Hepatocyte (in vitro differentiated cells): ENCODE measurements at regions not wholly inside any gene's neighbourhood (a gene's known extent, or its start where the extent isn't known, plus 50 kb on each side); places are given as distances from the start of the nearest gene placed in this dataset.
A peak's percentile ranks its signal among the peaks of the same experiment; 100 is the strongest.

Experiments
- DNase-seq: peaks from one replicate; pipeline ENCODE4 v3.0.0-alpha.2; 2016; ENCODE audit warnings: low spot score
- H2AFZ ChIP-seq: fragments of 200-600 bp; sonication (generic); 2 replicates; pipeline ENCODE4 v1.6.0; 2016; ENCODE audit warnings: antibody characterized with exemption, mild to moderate bottlenecking
- H3K27ac ChIP-seq: fragments of 200-600 bp; sonication (generic); 2 replicates; pipeline ENCODE4 v1.5.1; 2016; ENCODE audit warnings: mild to moderate bottlenecking
- H3K27me3 ChIP-seq: fragments of 200-600 bp; sonication (generic); 2 replicates; pipeline ENCODE4 v1.6.1; 2016
- H3K36me3 ChIP-seq: fragments of 200-600 bp; sonication (generic); replicated peaks from 2 replicates; pipeline ENCODE4 v1.5.1; 2016; ENCODE audit warnings: low read depth; ENCODE audit not compliant: insufficient read depth
- H3K4me1 ChIP-seq: fragments of 200-600 bp; sonication (generic); 2 replicates; pipeline ENCODE4 v1.5.1; 2016; ENCODE audit warnings: mild to moderate bottlenecking, moderate library complexity; ENCODE audit not compliant: insufficient read depth
- H3K4me2 ChIP-seq: fragments of 200-600 bp; sonication (generic); 2 replicates; pipeline ENCODE4 v1.6.0; 2016
- H3K4me3 ChIP-seq: fragments of 200-600 bp; sonication (generic); 2 replicates; pipeline ENCODE4 v1.5.1; 2016; ENCODE audit warnings: mild to moderate bottlenecking
- H3K79me2 ChIP-seq: fragments of 200-600 bp; sonication (generic); 2 replicates; pipeline ENCODE4 v1.6.0; 2017; ENCODE audit warnings: mild to moderate bottlenecking
- H3K9me2 ChIP-seq: fragments of 200-600 bp; sonication (generic); replicated peaks from 2 replicates; pipeline ENCODE4 v1.6.0; 2017; ENCODE audit warnings: mild to moderate bottlenecking; ENCODE audit not compliant: insufficient read depth
- H3K9me3 ChIP-seq: fragments of 200-600 bp; sonication (generic); 2 replicates; pipeline ENCODE4 v1.5.1; 2016; ENCODE audit warnings: low read depth, mild to moderate bottlenecking
- H4K20me1 ChIP-seq: fragments of 200-600 bp; sonication (generic); 2 replicates; pipeline ENCODE4 v1.6.0; 2016; ENCODE audit warnings: mild to moderate bottlenecking; ENCODE audit not compliant: insufficient read depth, poor library complexity, severe bottlenecking
- EZH2 ChIP-seq: fragments of 200-600 bp; sonication (generic); IDR thresholded peaks from 2 replicates; pipeline ENCODE4 v1.6.1; 2016; ENCODE audit warnings: antibody characterized with exemption, mild to moderate bottlenecking, borderline replicate concordance
- EZH2phosphoT487 ChIP-seq: fragments of 200-600 bp; sonication (generic); IDR thresholded peaks from one replicate; pipeline ENCODE4 v1.6.1; 2018; ENCODE audit warnings: antibody characterized with exemption, mild to moderate bottlenecking, low read depth, moderate library complexity; ENCODE audit not compliant: unreplicated experiment, severe bottlenecking
- WGBS: methylation state at CpG from one replicate; pipeline ENCODE4 v1.1.6; 2016; ENCODE audit warnings: low lambda C conversion rate; ENCODE audit errors: missing lambda C conversion rate; 5-methylcytosine and 5-hydroxymethylcytosine counted together
- TF ChIP-seq, protein P1 (sequence below): fragments of 200-600 bp; sonication (generic); IDR thresholded peaks from 2 replicates; pipeline ENCODE4 v1.5.1; 2016; ENCODE audit warnings: antibody characterized with exemption, mild to moderate bottlenecking; ENCODE audit not compliant: poor library complexity

DNA sequence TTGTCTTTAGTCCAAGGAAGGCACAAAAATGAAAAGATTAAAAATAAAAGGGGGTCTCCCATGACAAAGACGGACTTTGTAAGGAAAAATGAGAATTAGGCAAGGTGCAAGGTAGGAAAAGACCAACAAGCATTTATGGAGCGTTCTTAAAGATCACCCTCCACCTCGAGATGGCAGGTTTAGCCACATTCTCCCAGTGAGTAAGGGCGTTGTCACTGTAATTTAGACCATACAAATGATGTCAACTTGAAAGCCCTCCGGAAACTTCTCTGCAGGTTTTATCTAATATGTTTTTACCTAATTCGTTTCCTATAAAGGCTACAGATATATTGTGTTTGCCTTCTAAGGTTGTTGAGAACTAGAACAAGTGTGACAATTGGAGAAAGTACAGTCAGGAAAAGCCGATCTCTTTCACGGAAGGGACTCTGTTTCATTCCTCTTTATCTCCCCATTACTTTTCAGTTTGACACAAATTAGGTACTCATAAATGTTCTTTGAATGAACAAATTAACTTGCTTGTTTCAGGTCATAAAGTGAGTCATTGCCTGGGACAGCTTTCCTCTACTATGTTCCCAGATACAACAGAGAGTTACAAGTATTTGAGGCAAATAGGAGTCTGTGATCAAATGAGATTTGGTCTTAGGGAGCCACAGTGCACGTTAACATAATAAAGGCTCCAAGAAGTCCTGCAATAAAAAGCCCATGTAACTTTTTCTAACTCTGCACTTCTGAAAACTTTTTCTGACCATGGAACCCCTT is 102.6 kb upstream of the HABP2 start:
- H3K79me2 ChIP-seq, result no peaks in the 10 kb centered on the region
- no peak overlapping the region for H2AFZ ChIP-seq
- peak overlapping the region; percentile 44 for H3K4me2 ChIP-seq
- WGBS, result 54% methylated on average over 9 of the region's 9 CpGs
- TF ChIP-seq, protein P1, sequence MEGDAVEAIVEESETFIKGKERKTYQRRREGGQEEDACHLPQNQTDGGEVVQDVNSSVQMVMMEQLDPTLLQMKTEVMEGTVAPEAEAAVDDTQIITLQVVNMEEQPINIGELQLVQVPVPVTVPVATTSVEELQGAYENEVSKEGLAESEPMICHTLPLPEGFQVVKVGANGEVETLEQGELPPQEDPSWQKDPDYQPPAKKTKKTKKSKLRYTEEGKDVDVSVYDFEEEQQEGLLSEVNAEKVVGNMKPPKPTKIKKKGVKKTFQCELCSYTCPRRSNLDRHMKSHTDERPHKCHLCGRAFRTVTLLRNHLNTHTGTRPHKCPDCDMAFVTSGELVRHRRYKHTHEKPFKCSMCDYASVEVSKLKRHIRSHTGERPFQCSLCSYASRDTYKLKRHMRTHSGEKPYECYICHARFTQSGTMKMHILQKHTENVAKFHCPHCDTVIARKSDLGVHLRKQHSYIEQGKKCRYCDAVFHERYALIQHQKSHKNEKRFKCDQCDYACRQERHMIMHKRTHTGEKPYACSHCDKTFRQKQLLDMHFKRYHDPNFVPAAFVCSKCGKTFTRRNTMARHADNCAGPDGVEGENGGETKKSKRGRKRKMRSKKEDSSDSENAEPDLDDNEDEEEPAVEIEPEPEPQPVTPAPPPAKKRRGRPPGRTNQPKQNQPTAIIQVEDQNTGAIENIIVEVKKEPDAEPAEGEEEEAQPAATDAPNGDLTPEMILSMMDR, result no peak
- TF ChIP-seq EZH2phosphoT487 (no peak), EZH2 (no peak)
- peak; percentile 23 for DNase-seq
- no peaks in the 10 kb centered on the region for H4K20me1 ChIP-seq
- H3K9me2 ChIP-seq, result no peaks in the 10 kb centered on the region
- peak overlapping the region; percentile 57 for H3K27ac ChIP-seq
- no peaks in the 10 kb centered on the region for H3K36me3 ChIP-seq
- H3K27me3 ChIP-seq, result no peaks in the 10 kb centered on the region
- peaks cover 26% of the 10 kb centered on the region for H3K4me1 ChIP-seq
- H3K9me3 ChIP-seq, result no peaks in the 10 kb centered on the region
- no peak overlapping the region for H3K4me3 ChIP-seq

DNA sequence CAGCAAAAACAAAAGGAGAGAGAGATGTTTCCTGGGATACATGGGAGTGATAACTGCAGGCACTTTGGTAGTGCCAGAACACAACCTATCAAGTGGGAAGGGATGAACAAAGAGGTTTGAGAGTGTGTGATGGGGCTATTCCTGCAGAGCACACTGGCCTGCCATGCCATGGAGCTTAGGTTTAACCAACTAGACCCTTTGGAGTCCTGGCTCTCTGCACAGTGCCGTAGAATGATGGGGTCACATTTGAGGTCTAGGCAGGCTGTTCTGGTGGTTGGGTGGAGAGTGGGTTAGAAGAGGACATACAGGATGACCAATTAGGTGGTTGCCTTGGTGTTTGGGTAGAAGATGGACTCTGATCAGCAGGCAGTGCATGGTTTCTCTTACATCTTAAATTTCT is 101.9 kb upstream of the HABP2 start:
- Histone ChIP-seq H3K79me2 (no peaks in the 10 kb centered on the region), H3K9me3 (no peaks in the 10 kb centered on the region), H3K4me2 (no peak overlapping the region), H2AFZ (no peak overlapping the region), H3K4me1 (peaks cover 26% of the 10 kb centered on the region), H3K36me3 (no peaks in the 10 kb centered on the region), H3K27me3 (no peaks in the 10 kb centered on the region), H3K9me2 (no peaks in the 10 kb centered on the region), H3K27ac (peak overlapping the region; percentile 48), H3K4me3 (no peak overlapping the region), H4K20me1 (no peaks in the 10 kb centered on the region)
- TF ChIP-seq EZH2 (no peak), EZH2phosphoT487 (no peak)
- TF ChIP-seq, protein P1, result no peak
- 100% methylated on average over 1 of the region's 1 CpG for WGBS
- DNase-seq, result no peak

DNA sequence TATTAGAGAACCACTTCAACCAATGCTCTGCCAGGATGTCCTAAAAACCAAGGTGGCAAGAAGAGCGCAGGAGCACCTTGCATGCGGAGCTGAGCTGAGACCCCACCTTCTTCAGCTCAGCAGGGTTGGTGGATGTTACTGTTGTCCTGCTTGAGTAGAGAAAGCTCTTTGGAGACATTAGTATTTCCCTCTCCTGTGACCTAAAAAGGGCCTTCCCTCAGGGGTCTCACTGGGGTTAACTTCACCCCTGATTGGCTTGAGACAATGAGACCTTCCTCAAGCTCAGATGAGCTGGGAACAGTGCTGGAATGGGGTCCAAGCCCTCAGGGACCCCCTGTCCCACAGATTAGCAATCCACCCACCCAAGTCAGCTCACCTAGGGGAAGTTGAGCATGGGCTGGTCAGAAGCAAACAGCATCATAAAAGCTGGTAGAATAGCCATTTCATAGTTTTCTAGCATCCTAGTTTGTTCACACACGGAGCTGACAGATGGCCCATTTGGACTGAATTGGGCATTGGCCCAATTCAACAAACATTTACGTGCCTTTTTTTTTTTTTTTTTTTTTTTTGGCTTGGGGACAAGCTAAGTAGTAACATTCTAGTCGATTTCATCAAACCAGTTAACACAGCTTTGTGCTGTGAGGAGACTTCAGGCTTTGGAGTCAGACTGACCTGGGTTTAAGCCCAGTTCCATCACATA is 100.6 kb upstream of the HABP2 start:
- H3K4me2 ChIP-seq, result no peak overlapping the region
- no peak overlapping the region for H2AFZ ChIP-seq
- H3K4me3 ChIP-seq, result no peak overlapping the region
- H3K9me2 ChIP-seq, result no peaks in the 10 kb centered on the region
- H3K4me1 ChIP-seq, result peaks cover 15% of the 10 kb centered on the region
- no peaks in the 10 kb centered on the region for H4K20me1 ChIP-seq
- TF ChIP-seq EZH2, result no peak
- TF ChIP-seq, protein P1, result no peak
- no peak for TF ChIP-seq EZH2phosphoT487
- no peaks in the 10 kb centered on the region for H3K9me3 ChIP-seq
- no peaks in the 10 kb centered on the region for H3K79me2 ChIP-seq
- H3K36me3 ChIP-seq, result no peaks in the 10 kb centered on the region
- WGBS, result 87% methylated on average over 5 of the region's 5 CpGs
- no peaks in the 10 kb centered on the region for H3K27me3 ChIP-seq
- no peak for DNase-seq
- no peak overlapping the region for H3K27ac ChIP-seq
